ENCODE measurements at regions not wholly inside any gene's neighbourhood (a gene's known extent, or its start where the extent isn't known, plus 50 kb on each side); places are given as distances from the start of the nearest gene placed in this dataset.

DNA sequence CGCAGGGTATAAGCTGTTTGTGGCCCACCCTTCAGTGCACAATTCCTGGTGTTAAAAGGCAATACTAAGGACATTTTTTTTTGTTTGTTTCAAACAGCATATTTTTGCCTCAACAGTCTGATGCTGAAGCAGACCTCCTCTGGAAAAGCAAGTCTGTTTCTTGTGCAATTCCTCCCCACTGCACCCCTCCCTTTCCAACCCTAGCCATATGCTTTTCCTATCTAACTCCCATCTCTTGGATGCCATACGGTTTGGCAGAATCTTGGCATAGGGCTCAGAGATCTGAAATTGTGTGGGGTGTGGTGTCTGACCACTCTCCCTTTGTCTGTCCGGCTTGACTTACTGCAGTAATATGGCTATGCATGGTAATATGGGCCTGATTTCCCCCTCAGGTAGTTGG lies 161.6 kb downstream of the TMEM38B start:
- TF ChIP-seq ARNTL (CRISPR knock-in tag; IDR thresholded peaks at IDR 0.05; ENCODE audit: borderline replicate concordance, low read depth) (no peak), TCF4 (CRISPR knock-in tag; IDR thresholded peaks at IDR 0.05; ENCODE audit: borderline replicate concordance) (0 out of 2 replicates have a peak, but pooled peaks have one; percentile 9)
